Activated naive CD8-positive, alpha-beta T cell treated with anti-CD3 and anti-CD28 coated beads, Interleukin-2, amount 50 U/mL, for 24 hours (primary cell): ENCODE measurements at regions not wholly inside any gene's neighbourhood (a gene's known extent, or its start where the extent isn't known, plus 50 kb on each side); places are given as distances from the start of the nearest gene placed in this dataset.
"Not testable (repeated sequence)": the region's sequence is repeated elsewhere in the genome, so short reads cannot be mapped to it uniquely, and the experiment has no call there.

ENCODE experiments used
- ATAC-seq: fragments of 150-1000 bp; cut with Tn5 transposase; one replicate; pipeline ENCODE4 v1.10.0; 2021
- DNase-seq: peaks from one replicate; pipeline ENCODE4 v3.0.0; 2021
- H3K27ac Mint-ChIP-seq: one replicate; pipeline ENCODE4 v1.8.0; 2021; ENCODE audit warnings: mild to moderate bottlenecking, mixed read lengths
- H3K27me3 Mint-ChIP-seq: one replicate; pipeline ENCODE4 v1.8.0; 2021; ENCODE audit warnings: mixed read lengths
- H3K36me3 Mint-ChIP-seq: one replicate; pipeline ENCODE4 v1.8.0; 2021; ENCODE audit warnings: low read depth, mixed read lengths
- H3K4me1 Mint-ChIP-seq: one replicate; pipeline ENCODE4 v1.8.0; 2021; ENCODE audit warnings: mixed read lengths
- H3K4me3 Mint-ChIP-seq: one replicate; pipeline ENCODE4 v1.8.0; 2021; ENCODE audit warnings: mild to moderate bottlenecking, moderate library complexity, mixed read lengths
- H3K9me3 Mint-ChIP-seq: one replicate; pipeline ENCODE4 v1.8.0; 2021; ENCODE audit warnings: mixed read lengths

- ATAC-seq (no peak), DNase-seq (no peak)
- peaks cover 1% of the 10 kb centered on the region for H3K36me3 Mint-ChIP-seq
- H3K4me1 Mint-ChIP-seq: no peaks in the 10 kb centered on the region
- no peak overlapping the region for H3K27ac Mint-ChIP-seq
- peaks cover 31% of the 10 kb centered on the region for H3K9me3 Mint-ChIP-seq
- no peaks in the 10 kb centered on the region for H3K27me3 Mint-ChIP-seq
- no peak overlapping the region for H3K4me3 Mint-ChIP-seq
These were observed 435.6 kb upstream of the GRM7 start for GRCh38 chr3:6425289-6425820.

DNA sequence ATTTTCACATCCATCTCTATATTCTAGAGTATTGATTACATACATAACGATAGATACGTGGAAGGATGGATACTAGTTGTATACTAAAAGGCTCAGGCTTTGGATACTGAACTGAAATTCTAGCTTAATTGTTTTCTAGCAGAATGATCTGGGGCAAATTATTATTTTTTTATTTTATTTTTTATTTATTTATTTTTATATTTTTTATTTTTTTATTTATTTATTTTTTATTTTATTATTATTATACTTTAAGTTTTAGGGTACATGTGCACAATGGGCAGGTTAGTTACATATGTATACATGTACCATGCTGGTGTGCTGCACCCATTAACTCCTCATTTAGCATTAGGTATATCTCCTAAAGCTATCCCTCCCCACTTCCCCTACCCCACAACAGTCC, 432.6 kb upstream of the GRM7 start:
- not testable (repeated sequence) for ATAC-seq, H3K36me3 Mint-ChIP-seq, H3K4me3 Mint-ChIP-seq, H3K27ac Mint-ChIP-seq, DNase-seq, H3K27me3 Mint-ChIP-seq, H3K4me1 Mint-ChIP-seq
- peaks cover 31% of the 10 kb centered on the region for H3K9me3 Mint-ChIP-seq

DNA sequence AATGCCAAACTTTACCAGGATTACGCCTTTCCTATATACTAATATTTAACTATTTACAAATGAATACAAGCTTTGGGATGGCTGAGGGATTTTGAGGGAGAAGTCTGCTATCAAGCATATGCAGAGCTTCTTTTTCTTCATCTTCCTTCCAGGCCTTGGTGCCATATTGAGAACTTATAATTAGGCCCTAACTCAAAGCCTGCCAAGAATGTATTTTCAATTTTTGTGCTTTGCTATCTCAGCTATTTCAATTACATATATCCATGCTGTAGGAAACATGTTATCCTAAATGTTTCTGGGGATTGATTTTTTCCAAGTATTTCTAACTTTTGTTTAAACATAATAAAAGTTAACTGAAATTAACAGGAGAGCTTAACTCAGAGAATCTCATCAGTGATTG, 425.0 kb upstream of the GRM7 start:
- no peaks in the 10 kb centered on the region for H3K36me3 Mint-ChIP-seq
- H3K4me3 Mint-ChIP-seq: no peak overlapping the region
- no peaks in the 10 kb centered on the region for H3K27me3 Mint-ChIP-seq
- H3K9me3 Mint-ChIP-seq: peaks cover under 1% of the 10 kb centered on the region
- no peak for ATAC-seq
- no peaks in the 10 kb centered on the region for H3K4me1 Mint-ChIP-seq
- H3K27ac Mint-ChIP-seq: no peak overlapping the region
- DNase-seq: no peak

DNA sequence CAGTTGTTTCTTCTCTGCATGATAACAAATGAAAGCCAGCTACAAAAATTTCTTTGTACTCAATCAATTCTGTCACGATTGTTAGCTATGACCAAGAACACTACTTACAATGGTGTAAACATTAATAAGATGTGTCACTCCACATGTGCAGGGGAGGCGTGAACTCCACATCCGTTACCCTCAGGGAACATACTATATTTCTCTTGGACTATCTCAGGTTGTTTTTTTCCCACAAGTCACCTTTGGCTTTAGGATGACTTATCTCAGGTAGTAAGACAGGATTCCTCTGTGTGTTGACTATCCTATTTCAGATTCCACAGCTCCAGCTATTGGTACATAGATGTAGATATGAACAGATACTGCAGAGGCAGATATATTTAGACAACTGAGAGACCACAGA, 423.3 kb upstream of the GRM7 start:
- H3K4me1 Mint-ChIP-seq: no peaks in the 10 kb centered on the region
- no peaks in the 10 kb centered on the region for H3K27me3 Mint-ChIP-seq
- ATAC-seq: no peak
- H3K9me3 Mint-ChIP-seq: peaks cover 3% of the 10 kb centered on the region
- no peak overlapping the region for H3K4me3 Mint-ChIP-seq
- H3K27ac Mint-ChIP-seq: no peak overlapping the region
- no peak for DNase-seq
- no peaks in the 10 kb centered on the region for H3K36me3 Mint-ChIP-seq

GRCh38 chr3:6438031-6438430, 422.9 kb upstream of the GRM7 start:
- no peak overlapping the region for H3K4me3 Mint-ChIP-seq
- H3K27me3 Mint-ChIP-seq: no peaks in the 10 kb centered on the region
- DNase-seq (no peak), ATAC-seq (no peak)
- no peaks in the 10 kb centered on the region for H3K4me1 Mint-ChIP-seq
- no peak overlapping the region for H3K27ac Mint-ChIP-seq
- peaks cover 3% of the 10 kb centered on the region for H3K9me3 Mint-ChIP-seq
- no peaks in the 10 kb centered on the region for H3K36me3 Mint-ChIP-seq

DNA sequence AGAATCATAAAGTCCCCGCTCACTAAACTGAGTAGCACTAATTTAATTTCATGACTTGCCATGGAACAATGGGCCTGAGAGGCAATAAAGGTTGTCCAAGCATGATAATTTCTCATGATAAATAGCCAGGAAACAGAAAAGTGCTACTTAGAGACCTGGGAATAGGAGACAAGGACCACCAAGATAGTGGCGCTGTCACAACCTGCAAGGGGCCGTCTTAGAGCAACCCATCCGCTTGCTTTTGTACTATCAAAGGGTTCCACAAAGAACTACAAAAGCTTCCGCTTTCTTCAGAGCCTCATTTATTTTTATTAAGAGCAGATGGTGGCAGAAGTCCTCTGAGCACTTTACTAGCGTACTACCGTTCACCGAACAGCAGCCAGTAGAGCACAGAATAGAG, 421.7 kb upstream of the GRM7 start:
- Mint-ChIP-seq H3K27ac (no peak overlapping the region), H3K36me3 (no peaks in the 10 kb centered on the region), H3K27me3 (no peaks in the 10 kb centered on the region), H3K4me1 (no peaks in the 10 kb centered on the region), H3K9me3 (peaks cover 3% of the 10 kb centered on the region), H3K4me3 (no peak overlapping the region)
- ATAC-seq: no peak
- no peak for DNase-seq

GRCh38 chr3:6439824-6440223, 421.1 kb upstream of the GRM7 start:
- Mint-ChIP-seq H3K27ac (no peak overlapping the region), H3K4me3 (no peak overlapping the region), H3K27me3 (no peaks in the 10 kb centered on the region), H3K36me3 (no peaks in the 10 kb centered on the region), H3K9me3 (peaks cover 3% of the 10 kb centered on the region), H3K4me1 (no peaks in the 10 kb centered on the region)
- ATAC-seq (no peak), DNase-seq (no peak)

GRCh38 chr3:6444888-6445658, 415.8 kb upstream of the GRM7 start:
- no peak overlapping the region for H3K4me3 Mint-ChIP-seq
- DNase-seq: no peak

DNA sequence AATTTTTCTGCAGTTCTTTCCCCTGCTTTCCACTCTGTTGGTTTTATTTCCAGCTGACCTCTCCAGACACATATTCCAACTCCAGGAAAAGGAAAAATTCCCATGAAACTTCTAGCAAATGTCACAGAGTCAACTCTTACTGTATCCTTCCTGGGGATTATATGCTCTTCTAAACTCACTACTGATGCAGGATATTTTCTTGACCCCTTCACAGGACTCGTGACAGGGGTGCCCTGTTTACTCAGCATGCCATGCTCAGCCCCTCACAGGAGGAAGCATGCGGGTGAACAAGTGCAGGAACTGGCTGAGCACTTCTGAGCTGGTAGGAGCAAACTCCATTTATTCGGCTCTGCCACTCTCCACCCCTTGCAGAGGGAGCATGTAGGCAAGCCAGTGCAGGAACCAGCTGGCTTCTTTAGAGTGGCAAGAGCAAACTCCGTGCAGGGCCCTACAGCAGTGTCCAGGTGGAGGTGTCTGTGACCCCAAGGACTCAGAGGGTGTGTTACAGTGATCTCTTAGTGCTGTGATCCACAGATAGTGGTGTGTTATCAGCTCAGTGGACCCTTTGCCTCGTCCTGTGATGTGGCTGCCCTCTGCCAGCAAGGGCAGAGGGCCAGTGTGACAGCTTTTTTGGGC, 413.6 kb upstream of the GRM7 start:
- DNase-seq (no peak), ATAC-seq (no peak)
- H3K27ac Mint-ChIP-seq: no peak overlapping the region
- peaks cover 4% of the 10 kb centered on the region for H3K9me3 Mint-ChIP-seq
- H3K4me1 Mint-ChIP-seq: no peaks in the 10 kb centered on the region
- H3K27me3 Mint-ChIP-seq: no peaks in the 10 kb centered on the region
- H3K4me3 Mint-ChIP-seq: no peak overlapping the region
- H3K36me3 Mint-ChIP-seq: no peaks in the 10 kb centered on the region

More at GRCh38 chr3:6444888-6445658, 415.8 kb upstream of the GRM7 start:
- H3K9me3 Mint-ChIP-seq: peaks cover 3% of the 10 kb centered on the region
- no peaks in the 10 kb centered on the region for H3K27me3 Mint-ChIP-seq
- H3K36me3 Mint-ChIP-seq: no peaks in the 10 kb centered on the region
- no peak for ATAC-seq
- no peak overlapping the region for H3K27ac Mint-ChIP-seq
- H3K4me1 Mint-ChIP-seq: no peaks in the 10 kb centered on the region

DNA sequence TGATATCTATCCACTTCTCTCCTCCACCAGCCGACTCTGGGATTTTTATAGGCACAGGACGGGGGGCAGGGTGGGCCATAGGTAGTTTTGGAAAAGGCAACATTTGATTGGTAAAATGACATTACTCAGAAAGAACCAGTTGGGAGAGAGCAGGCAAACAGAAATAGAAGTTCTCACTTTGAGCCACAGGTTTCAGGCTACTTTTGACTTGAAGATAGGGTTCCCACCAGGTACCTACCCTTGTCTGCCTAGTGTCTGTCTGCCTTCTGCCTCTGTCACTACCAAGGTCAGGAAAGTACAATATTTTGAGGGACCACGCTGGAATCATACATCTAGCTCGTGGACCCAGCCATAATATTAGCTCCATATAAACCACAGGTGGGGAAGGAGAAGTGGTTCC, 412.9 kb upstream of the GRM7 start:
- Mint-ChIP-seq H3K27me3 (no peaks in the 10 kb centered on the region), H3K4me3 (no peak overlapping the region), H3K9me3 (peaks cover 4% of the 10 kb centered on the region), H3K4me1 (no peaks in the 10 kb centered on the region), H3K36me3 (no peaks in the 10 kb centered on the region), H3K27ac (no peak overlapping the region)
- DNase-seq (no peak), ATAC-seq (no peak)

DNA sequence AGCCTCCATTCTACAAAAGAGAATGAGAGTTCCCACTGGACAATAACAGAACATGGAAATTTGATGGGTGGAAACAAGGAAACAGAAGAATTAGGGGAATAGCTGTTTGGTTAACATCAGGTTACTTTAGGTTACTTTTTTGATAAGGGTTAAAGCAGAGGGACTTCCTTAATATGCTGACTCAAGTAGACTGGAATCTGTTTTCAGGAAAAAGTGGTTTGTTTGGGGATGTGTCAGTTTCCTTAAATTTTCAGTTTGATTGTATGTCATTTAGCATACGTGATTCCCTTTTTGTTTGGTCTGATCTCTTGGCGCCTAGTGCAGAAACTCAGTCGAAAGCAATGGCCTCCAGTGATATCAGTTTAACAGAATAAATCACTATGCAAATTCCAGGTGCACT, 411.8 kb upstream of the GRM7 start:
- H3K9me3 Mint-ChIP-seq: peaks cover 4% of the 10 kb centered on the region
- ATAC-seq (no peak), DNase-seq (no peak)
- no peaks in the 10 kb centered on the region for H3K36me3 Mint-ChIP-seq
- no peaks in the 10 kb centered on the region for H3K27me3 Mint-ChIP-seq
- H3K4me1 Mint-ChIP-seq: no peaks in the 10 kb centered on the region
- no peak overlapping the region for H3K27ac Mint-ChIP-seq
- H3K4me3 Mint-ChIP-seq: no peak overlapping the region

DNA sequence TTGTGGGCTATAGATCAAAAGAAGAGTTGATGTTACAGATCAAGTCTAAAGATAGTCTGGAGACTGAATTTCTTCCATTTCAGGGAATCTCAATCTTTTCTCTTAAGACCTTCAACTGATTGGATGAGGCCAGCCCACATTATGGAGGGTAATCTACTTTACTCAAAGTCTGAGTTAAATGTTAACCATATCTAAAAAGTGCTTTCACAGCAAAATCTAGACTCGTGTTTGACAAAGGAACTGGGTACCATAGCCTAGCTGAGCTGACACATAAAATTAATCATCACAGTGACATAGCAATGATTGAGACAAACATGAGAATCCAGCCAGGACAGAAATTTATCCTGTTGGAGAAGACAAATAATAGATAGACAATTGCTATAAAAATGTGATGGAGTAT, 407.9 kb upstream of the GRM7 start:
- DNase-seq: no peak
- Mint-ChIP-seq H3K36me3 (no peaks in the 10 kb centered on the region), H3K9me3 (peaks cover 4% of the 10 kb centered on the region), H3K4me1 (no peaks in the 10 kb centered on the region), H3K27me3 (no peaks in the 10 kb centered on the region), H3K27ac (no peak overlapping the region), H3K4me3 (no peak overlapping the region)
- no peak for ATAC-seq

- DNase-seq (no peak), ATAC-seq (no peak)
- peaks cover 4% of the 10 kb centered on the region for H3K9me3 Mint-ChIP-seq
- no peak overlapping the region for H3K27ac Mint-ChIP-seq
- H3K4me3 Mint-ChIP-seq: no peak overlapping the region
- H3K4me1 Mint-ChIP-seq: no peaks in the 10 kb centered on the region
- no peaks in the 10 kb centered on the region for H3K36me3 Mint-ChIP-seq
- H3K27me3 Mint-ChIP-seq: no peaks in the 10 kb centered on the region
These were observed 405.9 kb upstream of the GRM7 start for GRCh38 chr3:6455031-6455430.

GRCh38 chr3:6467186-6467585, 393.7 kb upstream of the GRM7 start:
- ATAC-seq: no peak
- no peak for DNase-seq
- Mint-ChIP-seq H3K9me3 (peaks cover 5% of the 10 kb centered on the region), H3K36me3 (no peaks in the 10 kb centered on the region), H3K4me1 (no peaks in the 10 kb centered on the region), H3K27ac (no peak overlapping the region), H3K4me3 (no peak overlapping the region), H3K27me3 (no peaks in the 10 kb centered on the region)

DNA sequence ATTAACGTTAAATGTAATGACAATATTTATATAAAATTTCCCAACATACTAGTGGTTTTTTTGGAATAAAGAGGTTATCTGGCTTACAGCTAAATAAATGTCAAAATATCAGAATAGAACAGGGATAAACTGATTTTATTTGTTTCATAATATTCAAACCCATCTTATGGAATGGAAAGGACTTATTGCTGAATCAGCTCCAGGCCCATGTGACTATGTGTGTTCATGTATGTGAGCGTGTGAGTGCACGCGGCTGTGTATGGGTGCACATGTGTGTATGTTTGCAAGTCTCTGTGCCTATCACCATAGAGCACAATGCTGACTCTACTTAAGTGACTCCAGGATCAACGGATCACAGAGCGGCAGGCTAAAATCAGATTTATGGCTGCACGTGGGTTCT, 392.3 kb upstream of the GRM7 start:
- no peak overlapping the region for H3K4me3 Mint-ChIP-seq
- no peaks in the 10 kb centered on the region for H3K36me3 Mint-ChIP-seq
- no peaks in the 10 kb centered on the region for H3K4me1 Mint-ChIP-seq
- H3K9me3 Mint-ChIP-seq: peaks cover 3% of the 10 kb centered on the region
- H3K27ac Mint-ChIP-seq: no peak overlapping the region
- no peaks in the 10 kb centered on the region for H3K27me3 Mint-ChIP-seq
- ATAC-seq (no peak), DNase-seq (no peak)
